ENCODE measurements at regions not wholly inside any gene's neighbourhood (a gene's known extent, or its start where the extent isn't known, plus 50 kb on each side); places are given as distances from the start of the nearest gene placed in this dataset.

GRCh38 chr4:25535278-25535677, 120.4 kb upstream of the SLC34A2 start:
- DNase-seq (no peak), ATAC-seq (replicated peaks in 1 of 2) (no peak)
- no peaks in the 10 kb centered on the region for H3K36me3 Mint-ChIP-seq (ENCODE audit: insufficient read depth in 2 of 2)
- H3K4me3 Mint-ChIP-seq = no peak overlapping the region
- H3K9me3 Mint-ChIP-seq = peaks cover 0 to 1% of the 10 kb centered on the region in 2 donors
- H3K4me1 Mint-ChIP-seq (ENCODE audit: low read depth) = peaks cover 4% of the 10 kb centered on the region
- peaks cover 13% of the 10 kb centered on the region for H3K27me3 Mint-ChIP-seq (ENCODE audit: low read depth)
- H3K27ac Mint-ChIP-seq = no peak overlapping the region

- H3K27me3 Mint-ChIP-seq (ENCODE audit: low read depth) = peaks cover 13% of the 10 kb centered on the region
- H3K27ac Mint-ChIP-seq = no peak overlapping the region
- DNase-seq = no peak
These were observed 119.8 kb upstream of the SLC34A2 start for GRCh38 chr4:25535701-25536473.

GRCh38 chr4:25536564-25537320, 118.9 kb upstream of the SLC34A2 start:
- DNase-seq (no peak), ATAC-seq (replicated peaks in 1 of 2) (no peak)
- Mint-ChIP-seq H3K27ac (no peak overlapping the region), H3K4me3 (no peak overlapping the region), H3K9me3 (peaks cover 0 to 1% of the 10 kb centered on the region in 2 donors), H3K4me1 (ENCODE audit: low read depth) (peaks cover 4% of the 10 kb centered on the region), H3K36me3 (ENCODE audit: insufficient read depth in 2 of 2) (no peaks in the 10 kb centered on the region), H3K27me3 (ENCODE audit: low read depth) (peaks cover 13% of the 10 kb centered on the region)

More at GRCh38 chr4:25535701-25536473, 119.8 kb upstream of the SLC34A2 start:
- Mint-ChIP-seq H3K36me3 (ENCODE audit: insufficient read depth in 2 of 2) (no peaks in the 10 kb centered on the region), H3K4me3 (no peak overlapping the region), H3K4me1 (ENCODE audit: low read depth) (peaks cover 4% of the 10 kb centered on the region), H3K9me3 (peaks cover 0 to 1% of the 10 kb centered on the region in 2 donors)
- no peak for ATAC-seq (replicated peaks in 1 of 2)

- Mint-ChIP-seq H3K36me3 (ENCODE audit: insufficient read depth in 2 of 2) (no peaks in the 10 kb centered on the region), H3K27me3 (ENCODE audit: low read depth) (peaks cover 13% of the 10 kb centered on the region), H3K9me3 (no peaks in the 10 kb centered on the region), H3K27ac (no peak overlapping the region), H3K4me3 (no peak overlapping the region), H3K4me1 (ENCODE audit: low read depth) (no peaks in the 10 kb centered on the region)
- ATAC-seq (replicated peaks in 1 of 2) (no peak), DNase-seq (no peak)
These were observed 117.2 kb upstream of the SLC34A2 start for GRCh38 chr4:25538430-25538829.

DNA sequence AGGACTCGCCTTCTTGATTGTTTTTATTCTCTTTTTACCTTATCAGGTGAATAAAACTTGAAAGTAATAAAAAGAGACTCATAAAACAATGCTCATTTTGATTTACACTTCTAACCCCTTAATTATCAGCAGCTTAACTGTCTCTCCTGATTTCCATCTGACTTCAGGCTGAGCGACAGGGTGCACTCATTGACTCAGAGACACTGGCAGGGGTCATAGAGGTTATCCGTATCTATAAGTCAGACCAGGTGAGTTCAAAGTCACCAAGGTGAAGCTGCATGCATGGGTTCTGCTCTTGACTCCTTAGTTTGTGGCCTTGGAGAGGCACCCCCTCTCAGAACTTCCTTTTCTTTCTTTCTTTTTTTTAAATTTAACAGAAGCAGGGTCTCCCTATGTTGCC, 116.4 kb upstream of the SLC34A2 start:
- H3K27me3 Mint-ChIP-seq (ENCODE audit: low read depth) = peaks cover 13% of the 10 kb centered on the region
- H3K27ac Mint-ChIP-seq = no peak overlapping the region
- no peak overlapping the region for H3K4me3 Mint-ChIP-seq
- H3K4me1 Mint-ChIP-seq (ENCODE audit: low read depth) = no peaks in the 10 kb centered on the region
- no peaks in the 10 kb centered on the region for H3K36me3 Mint-ChIP-seq (ENCODE audit: insufficient read depth in 2 of 2)
- no peaks in the 10 kb centered on the region for H3K9me3 Mint-ChIP-seq
- ATAC-seq (replicated peaks in 1 of 2) (no peak), DNase-seq (no peak)

- H3K4me1 Mint-ChIP-seq (ENCODE audit: low read depth) = no peaks in the 10 kb centered on the region
- H3K27ac Mint-ChIP-seq = no peak overlapping the region
- peaks cover 19% of the 10 kb centered on the region for H3K27me3 Mint-ChIP-seq (ENCODE audit: low read depth)
- no peak overlapping the region for H3K4me3 Mint-ChIP-seq
- no peak for DNase-seq
- ATAC-seq (replicated peaks in 1 of 2) = no peak
- no peaks in the 10 kb centered on the region for H3K36me3 Mint-ChIP-seq (ENCODE audit: insufficient read depth in 2 of 2)
- H3K9me3 Mint-ChIP-seq = no peaks in the 10 kb centered on the region
These were observed 114.9 kb upstream of the SLC34A2 start for GRCh38 chr4:25540734-25541133.

DNA sequence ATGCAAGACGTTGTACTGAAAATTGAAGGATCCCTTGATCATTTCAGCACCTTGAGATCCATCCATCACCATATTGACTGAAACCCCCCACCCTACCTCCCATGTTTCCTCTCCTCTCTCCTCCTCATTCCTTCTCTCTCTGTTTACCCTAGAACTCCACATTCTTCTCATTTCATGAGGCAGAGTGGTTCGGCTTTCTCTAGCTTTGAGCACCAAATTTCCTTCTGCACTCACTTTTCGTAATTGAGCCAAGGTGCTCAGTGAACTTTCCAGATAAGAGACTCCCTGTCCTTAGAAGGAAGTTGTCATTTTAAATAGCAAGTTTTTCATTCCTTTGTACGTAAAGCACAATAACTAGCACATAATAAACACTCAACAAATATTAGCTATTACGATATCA, 108.3 kb upstream of the SLC34A2 start:
- ATAC-seq (replicated peaks in 1 of 2) = no peak
- Mint-ChIP-seq H3K27ac (no peak overlapping the region), H3K4me3 (no peak overlapping the region), H3K27me3 (ENCODE audit: low read depth) (peaks cover 8% of the 10 kb centered on the region), H3K9me3 (no peaks in the 10 kb centered on the region), H3K4me1 (ENCODE audit: low read depth) (no peaks in the 10 kb centered on the region), H3K36me3 (ENCODE audit: insufficient read depth in 2 of 2) (no peaks in the 10 kb centered on the region)
- no peak for DNase-seq

DNA sequence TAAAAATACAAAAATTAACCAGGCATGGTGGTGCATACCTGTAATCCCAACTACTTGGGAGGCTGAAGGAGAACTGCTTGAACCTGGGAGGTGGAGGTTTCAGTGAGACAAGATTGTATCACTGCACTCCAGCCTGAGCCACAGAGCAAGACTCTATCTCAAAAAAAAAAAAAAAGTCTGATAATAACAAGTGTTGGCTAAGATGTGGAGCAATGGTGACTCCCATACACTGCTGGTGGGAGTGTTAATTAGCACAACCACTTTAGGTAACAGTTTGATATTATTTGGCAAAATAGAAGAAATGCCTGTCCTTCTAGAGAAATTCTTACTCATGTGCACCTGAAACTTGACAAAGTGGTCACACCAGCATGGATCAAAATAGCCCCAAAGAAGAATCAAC, 106.2 kb upstream of the SLC34A2 start:
- no peak for DNase-seq
- Mint-ChIP-seq H3K36me3 (ENCODE audit: insufficient read depth in 2 of 2) (no peaks in the 10 kb centered on the region), H3K27me3 (ENCODE audit: low read depth) (peaks cover 8% of the 10 kb centered on the region), H3K9me3 (no peaks in the 10 kb centered on the region), H3K27ac (no peak overlapping the region), H3K4me1 (ENCODE audit: low read depth) (no peaks in the 10 kb centered on the region), H3K4me3 (no peak overlapping the region)
- no peak for ATAC-seq (replicated peaks in 1 of 2)

DNA sequence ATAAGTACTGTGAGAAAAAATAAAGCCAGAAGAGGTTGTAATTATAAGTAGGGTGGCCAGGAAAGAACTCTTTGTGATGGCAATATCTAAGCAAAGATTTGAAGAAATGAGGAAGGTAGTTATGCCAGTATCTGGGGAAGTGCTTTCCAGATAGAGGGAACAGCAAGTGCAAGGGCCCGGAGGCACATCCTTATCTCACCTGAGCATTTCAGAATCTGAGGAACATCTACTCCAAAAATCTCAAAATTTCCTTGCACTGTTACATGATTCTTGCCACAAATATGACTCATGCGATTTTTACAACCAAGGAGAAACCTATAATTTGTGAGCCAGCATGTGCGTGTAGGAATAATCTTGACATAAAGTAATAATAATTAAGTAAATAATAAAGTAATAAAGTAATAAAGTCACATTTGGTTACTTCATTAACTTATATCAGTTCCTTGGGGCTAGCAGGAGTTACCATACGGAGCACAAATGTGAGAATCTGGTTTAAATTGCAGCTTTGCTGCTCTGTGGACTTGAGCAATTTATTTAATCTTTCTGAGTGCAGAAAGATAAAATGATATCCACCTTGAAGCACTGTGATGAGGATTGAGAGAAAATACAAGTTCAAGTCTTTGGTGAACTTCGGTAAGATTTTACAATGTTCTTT, 105.1 kb upstream of the SLC34A2 start:
- Mint-ChIP-seq H3K36me3 (ENCODE audit: insufficient read depth in 2 of 2) (no peaks in the 10 kb centered on the region), H3K27ac (no peak overlapping the region), H3K4me3 (no peak overlapping the region), H3K4me1 (ENCODE audit: low read depth) (no peaks in the 10 kb centered on the region), H3K9me3 (no peaks in the 10 kb centered on the region), H3K27me3 (ENCODE audit: low read depth) (no peaks in the 10 kb centered on the region)
- ATAC-seq (replicated peaks in 1 of 2) (no peak), DNase-seq (no peak)

DNA sequence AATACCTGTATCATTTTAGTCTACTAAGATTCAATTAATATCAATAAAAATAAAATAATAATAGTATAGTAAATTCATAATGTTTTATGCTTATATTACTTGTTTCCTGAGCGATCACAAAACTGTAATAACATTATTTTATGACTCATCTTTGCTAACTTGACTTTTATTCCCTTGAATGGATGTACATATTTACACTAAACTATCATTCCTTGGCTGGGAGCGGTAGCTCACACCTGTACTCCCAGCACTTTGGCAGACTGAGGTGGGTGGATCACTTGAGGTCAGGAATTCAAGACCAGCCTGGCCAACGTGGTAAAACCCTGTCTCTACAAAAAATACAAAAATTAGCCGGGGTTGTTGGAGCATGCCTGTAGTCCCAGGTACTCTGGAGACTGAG, 104.0 kb upstream of the SLC34A2 start:
- DNase-seq (no peak), ATAC-seq (replicated peaks in 1 of 2) (no peak)
- Mint-ChIP-seq H3K4me3 (no peak overlapping the region), H3K9me3 (no peaks in the 10 kb centered on the region), H3K4me1 (ENCODE audit: low read depth) (no peaks in the 10 kb centered on the region), H3K27me3 (ENCODE audit: low read depth) (no peaks in the 10 kb centered on the region), H3K27ac (no peak overlapping the region), H3K36me3 (ENCODE audit: insufficient read depth in 2 of 2) (no peaks in the 10 kb centered on the region)

- no peaks in the 10 kb centered on the region for H3K36me3 Mint-ChIP-seq (ENCODE audit: insufficient read depth in 2 of 2)
- H3K9me3 Mint-ChIP-seq = no peaks in the 10 kb centered on the region
- DNase-seq (no peak), ATAC-seq (replicated peaks in 1 of 2) (no peak)
- H3K4me3 Mint-ChIP-seq = no peak overlapping the region
- H3K27ac Mint-ChIP-seq = no peak overlapping the region
- no peaks in the 10 kb centered on the region for H3K27me3 Mint-ChIP-seq (ENCODE audit: low read depth)
- H3K4me1 Mint-ChIP-seq (ENCODE audit: low read depth) = no peaks in the 10 kb centered on the region
These were observed 102.9 kb upstream of the SLC34A2 start for GRCh38 chr4:25552580-25553271.

DNA sequence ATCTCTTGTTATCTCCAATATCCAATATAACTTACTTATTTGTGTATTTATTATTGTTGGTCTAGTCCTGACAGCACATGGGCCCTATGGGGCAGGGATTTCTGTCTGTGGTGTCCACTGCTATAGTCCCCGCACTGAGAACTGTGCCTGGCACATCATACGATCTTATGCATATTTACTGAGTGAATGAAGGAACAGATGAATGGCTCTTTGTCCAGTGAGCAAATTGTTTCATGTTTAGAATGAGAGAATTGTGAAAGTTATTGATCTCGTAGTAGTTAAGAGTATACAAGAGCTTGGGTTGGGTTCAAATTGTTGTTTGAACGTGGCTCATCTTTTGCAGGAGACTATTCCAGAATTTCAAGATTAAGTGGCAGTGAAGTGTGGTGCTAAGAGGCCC, 96.1 kb upstream of the SLC34A2 start:
- Mint-ChIP-seq H3K27me3 (ENCODE audit: low read depth) (no peaks in the 10 kb centered on the region), H3K9me3 (no peaks in the 10 kb centered on the region), H3K4me3 (no peak overlapping the region), H3K36me3 (ENCODE audit: insufficient read depth in 2 of 2) (no peaks in the 10 kb centered on the region), H3K4me1 (ENCODE audit: low read depth) (no peaks in the 10 kb centered on the region), H3K27ac (no peak overlapping the region)
- DNase-seq = no peak
- ATAC-seq (replicated peaks in 1 of 2) = no peak

- Mint-ChIP-seq H3K9me3 (no peaks in the 10 kb centered on the region), H3K27me3 (ENCODE audit: low read depth) (no peaks in the 10 kb centered on the region), H3K4me1 (ENCODE audit: low read depth) (no peaks in the 10 kb centered on the region), H3K27ac (no peak overlapping the region), H3K4me3 (no peak overlapping the region), H3K36me3 (ENCODE audit: insufficient read depth in 2 of 2) (no peaks in the 10 kb centered on the region)
- no peak for ATAC-seq (replicated peaks in 1 of 2)
- no peak for DNase-seq
These were observed 95.0 kb upstream of the SLC34A2 start for GRCh38 chr4:25560605-25561004.
